ENCODE measurements at regions not wholly inside any gene's neighbourhood (a gene's known extent, or its start where the extent isn't known, plus 50 kb on each side); places are given as distances from the start of the nearest gene placed in this dataset.

- no peak for DNase-seq (ENCODE audit: low read depth)
Observed at GRCh38 chr9:73459817-73460216, 308.2 kb downstream of the ANXA1 start.

DNA sequence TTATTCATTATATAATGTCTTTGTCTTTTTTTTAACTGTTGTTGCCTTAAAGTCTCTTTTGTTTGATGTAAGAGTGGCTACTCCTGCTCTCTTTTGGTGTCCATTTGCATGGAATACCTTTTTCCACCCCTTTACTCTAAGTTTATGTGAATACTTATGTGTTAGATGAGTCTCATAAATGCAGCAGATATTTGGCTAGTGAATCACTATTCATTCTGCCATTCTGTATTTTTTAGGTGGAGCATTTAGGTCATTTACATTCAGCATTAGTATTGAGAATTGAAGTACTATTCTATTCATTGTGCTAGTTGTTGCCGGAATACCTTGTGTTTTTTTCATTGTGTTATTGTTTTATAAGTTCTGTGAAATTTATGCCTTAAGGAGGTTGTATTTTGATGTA is 317.1 kb downstream of the ANXA1 start:
- no peak for DNase-seq (ENCODE audit: low read depth)

- no peak for DNase-seq (ENCODE audit: low read depth)
Observed at GRCh38 chr9:73470766-73471165, 319.1 kb downstream of the ANXA1 start.

DNA sequence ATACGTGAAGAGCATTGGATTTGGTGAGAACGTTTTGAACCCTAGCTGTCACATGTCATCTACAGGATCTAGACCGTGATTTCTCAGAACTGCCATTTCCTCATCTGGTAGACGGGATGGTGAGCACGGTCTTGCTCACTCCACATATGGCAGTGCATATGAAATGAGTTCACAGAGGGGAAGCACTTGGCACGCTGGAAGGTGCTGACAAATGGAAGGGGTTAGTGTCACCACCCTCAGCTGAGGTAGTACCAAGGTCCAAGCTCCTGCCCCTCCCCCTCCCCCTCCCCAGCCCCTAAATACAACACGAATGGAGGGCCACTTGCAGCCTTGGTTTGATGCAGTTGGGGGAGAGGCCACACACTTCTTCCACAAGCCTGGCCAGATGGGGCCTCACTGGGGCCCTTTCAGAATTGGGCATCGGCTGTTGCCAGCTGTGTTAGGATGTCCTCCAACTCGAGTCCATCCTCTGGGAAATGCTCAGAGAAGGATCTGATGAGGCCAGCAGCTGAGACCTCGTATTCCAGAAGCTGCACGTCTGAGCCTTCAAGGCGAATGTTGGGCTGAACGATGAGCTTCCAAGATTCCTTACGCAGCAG is 322.4 kb downstream of the ANXA1 start:
- no peak for DNase-seq (ENCODE audit: low read depth)

GRCh38 chr9:73474625-73475024 is 323.0 kb downstream of the ANXA1 start:
- DNase-seq (ENCODE audit: low read depth): no peak

DNA sequence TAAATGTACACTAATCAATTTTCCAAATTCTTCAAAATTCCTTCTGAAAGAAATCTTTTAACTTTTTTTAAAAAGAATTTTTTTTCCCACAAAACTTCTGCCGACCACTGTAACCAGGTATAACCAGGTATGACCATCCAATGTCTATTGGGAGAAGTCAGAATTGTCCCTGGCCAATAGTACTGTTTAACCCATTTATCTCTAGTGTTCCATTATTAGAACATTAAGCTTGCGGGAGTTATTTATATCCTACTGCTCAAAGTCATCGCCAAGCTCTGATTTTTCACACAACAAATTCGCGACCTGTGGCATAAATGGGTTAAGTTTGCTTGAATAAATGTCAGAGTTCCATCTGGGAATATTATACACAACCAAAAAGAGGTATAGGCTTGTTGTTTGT is 343.2 kb downstream of the ANXA1 start:
- DNase-seq (ENCODE audit: low read depth): no peak

- no peak for DNase-seq (ENCODE audit: low read depth)
Observed at GRCh38 chr9:73497796-73498195, 346.1 kb downstream of the ANXA1 start.

GRCh38 chr9:73515216-73515615 is 363.6 kb downstream of the ANXA1 start:
- DNase-seq (ENCODE audit: low read depth): no peak

DNA sequence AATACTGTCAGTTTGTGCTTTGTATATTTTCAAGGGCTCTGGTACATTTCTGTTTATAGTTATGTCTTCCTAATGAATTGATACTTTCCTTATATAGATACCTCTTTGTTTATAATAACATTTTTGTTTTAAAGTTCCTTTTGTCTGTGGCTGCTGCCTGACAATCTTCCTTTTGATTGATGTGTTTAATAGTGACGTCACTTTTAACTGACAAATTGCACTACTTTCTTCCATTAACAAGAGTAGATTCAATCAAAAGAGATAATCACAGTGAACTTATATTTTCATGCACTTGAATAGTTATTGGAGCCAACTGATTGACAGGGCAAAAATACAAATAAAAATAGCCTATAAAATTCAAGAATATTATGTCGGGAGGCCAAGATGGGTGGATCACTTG is 371.7 kb downstream of the ANXA1 start:
- DNase-seq (ENCODE audit: low read depth): no peak

DNA sequence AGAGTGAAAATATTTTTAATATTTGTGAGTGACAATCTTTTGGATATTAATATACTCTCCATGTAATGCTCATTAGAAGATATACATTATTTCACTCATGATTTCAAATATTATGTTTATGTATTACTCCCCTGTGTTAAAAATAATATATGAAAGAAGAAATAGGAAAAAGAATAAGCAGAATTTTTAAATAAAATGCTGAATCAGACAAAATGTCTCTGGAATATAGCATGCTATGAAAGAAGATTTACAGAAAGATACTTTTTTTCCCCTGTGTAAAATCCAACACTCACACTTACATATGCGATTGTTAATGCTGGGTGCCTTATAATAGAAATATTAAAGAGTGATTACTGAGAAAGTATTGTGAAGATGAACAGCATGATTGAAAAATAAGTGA is 373.7 kb downstream of the ANXA1 start:
- no peak for DNase-seq (ENCODE audit: low read depth)

DNA sequence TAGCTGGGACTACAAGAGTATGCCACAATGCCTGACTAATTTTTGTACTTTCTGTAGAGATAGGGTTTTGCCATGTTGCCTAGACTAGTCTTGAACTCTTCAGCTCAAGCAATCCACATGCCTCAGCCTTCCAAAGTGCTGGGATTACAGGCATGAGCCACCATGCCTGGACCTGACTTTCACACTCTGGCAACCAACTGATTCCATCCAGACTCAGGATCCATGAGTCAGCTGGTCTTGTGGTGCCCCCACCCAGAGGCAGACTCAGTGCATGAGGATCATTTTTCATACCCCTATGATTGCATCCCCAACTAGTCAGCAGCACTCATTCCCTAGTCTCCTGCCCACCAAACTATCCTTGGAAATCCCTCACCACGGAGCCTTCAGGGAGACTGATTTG is 375.9 kb downstream of the ANXA1 start:
- DNase-seq (ENCODE audit: low read depth): no peak

DNA sequence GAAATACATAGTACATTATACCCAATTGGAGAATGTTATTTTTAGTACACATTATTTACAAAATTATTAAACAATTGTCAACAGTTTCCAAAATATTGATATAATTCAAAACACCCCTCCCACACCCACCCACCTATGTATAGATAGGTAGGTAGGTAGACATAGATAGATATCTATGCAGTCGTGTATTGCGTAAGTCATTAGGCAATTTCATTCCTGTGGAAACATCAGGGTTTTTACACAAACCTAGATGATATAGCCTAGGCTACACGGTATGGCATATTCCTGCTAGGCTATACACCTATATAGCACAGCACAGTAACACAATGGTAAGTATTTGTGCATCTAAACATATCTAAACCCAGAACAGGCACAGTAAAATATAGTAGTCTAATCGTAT is 377.3 kb downstream of the ANXA1 start:
- no peak for DNase-seq (ENCODE audit: low read depth)

GRCh38 chr9:73529666-73530065 is 378.0 kb downstream of the ANXA1 start:
- no peak for DNase-seq (ENCODE audit: low read depth)

DNA sequence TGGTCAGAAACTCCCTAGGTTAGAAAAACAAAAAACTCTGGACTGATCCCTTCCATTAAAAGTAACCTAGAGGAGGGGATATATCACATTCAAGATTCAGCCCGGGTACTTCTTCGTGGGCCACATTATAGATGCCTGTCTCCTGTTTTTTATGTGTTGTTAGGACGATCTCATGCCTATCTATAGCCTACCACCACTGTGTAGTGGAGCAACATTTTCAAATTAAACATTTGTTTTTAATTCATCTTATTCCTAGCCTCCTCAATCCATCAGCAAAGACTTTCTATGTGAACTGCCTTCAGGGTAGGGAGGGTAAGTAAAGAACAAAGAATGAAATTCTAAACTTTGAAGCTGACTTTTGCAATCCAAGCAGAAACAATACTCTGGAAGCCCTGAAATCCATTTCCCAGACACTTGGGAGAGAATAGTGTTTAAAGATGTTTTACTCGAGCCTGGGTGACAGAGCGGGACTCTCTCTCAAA is 379.4 kb downstream of the ANXA1 start:
- DNase-seq (ENCODE audit: low read depth): no peak

GRCh38 chr9:73531658-73532057 is 380.0 kb downstream of the ANXA1 start:
- DNase-seq (ENCODE audit: low read depth): no peak

- no peak for DNase-seq (ENCODE audit: low read depth)
Observed at GRCh38 chr9:73532985-73533384, 381.3 kb downstream of the ANXA1 start.

DNA sequence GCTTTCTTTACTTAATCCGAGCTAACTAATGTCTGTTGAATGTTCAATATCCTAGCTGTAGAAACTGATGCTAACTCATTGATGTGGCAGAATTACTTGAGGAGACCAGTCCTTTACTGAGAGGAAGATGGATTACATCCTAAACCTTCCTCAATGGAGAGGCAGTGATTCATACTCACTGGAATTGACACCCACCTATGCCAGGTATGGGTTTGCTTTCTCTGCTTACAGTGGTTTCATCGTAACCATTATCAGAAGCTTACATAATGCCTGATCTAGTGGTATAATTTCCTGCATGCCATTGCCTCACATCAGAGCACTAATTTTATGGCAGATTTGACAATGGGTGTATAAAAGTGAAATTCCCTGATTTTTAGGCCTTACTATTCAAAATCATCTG is 384.7 kb downstream of the ANXA1 start:
- DNase-seq (ENCODE audit: low read depth): no peak

- DNase-seq (ENCODE audit: low read depth): no peak
Observed at GRCh38 chr9:73537561-73537960, 385.9 kb downstream of the ANXA1 start.

DNA sequence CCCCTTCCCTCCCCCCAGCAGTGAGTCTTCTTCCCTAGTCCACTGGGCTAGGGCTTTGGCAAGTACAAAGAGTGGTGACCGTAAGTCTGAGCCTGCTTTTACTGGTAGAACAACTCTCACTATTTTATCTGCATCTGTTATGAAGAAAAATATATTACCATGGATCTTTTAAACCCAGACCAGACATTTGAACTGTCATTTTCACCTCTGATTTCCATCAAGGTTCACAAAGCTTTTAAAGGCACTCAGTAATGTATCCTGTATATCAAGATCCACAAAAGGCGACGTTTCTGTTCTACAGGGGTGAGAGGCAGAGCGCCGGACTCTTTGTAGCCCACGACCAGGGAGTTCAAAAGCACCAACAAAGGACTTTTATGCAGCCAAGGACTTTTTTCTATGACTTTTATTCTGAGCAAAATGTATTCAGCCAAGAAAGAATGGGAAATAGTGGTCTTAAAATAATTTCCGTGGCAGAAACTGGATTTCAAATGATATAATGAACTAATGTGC is 388.3 kb downstream of the ANXA1 start:
- no peak for DNase-seq (ENCODE audit: low read depth)

DNA sequence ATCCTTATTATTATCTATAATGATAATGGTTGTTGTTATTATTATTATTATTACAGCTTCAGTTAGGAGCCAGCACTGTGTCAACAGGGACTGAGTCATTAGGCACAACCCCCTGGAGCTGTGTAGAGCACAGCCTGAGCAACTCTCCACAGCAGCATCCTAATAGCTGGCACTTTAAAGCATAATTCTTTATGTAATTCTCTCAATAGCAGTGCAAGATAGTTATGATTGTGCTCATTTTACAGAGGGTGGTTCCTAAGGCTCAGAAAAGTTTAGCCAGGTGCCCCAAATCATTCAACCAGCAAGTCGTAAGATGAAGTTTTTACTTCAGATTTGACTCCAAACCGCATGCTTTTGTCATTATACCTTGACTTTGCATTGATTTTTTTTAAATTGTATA is 390.3 kb downstream of the ANXA1 start:
- DNase-seq (ENCODE audit: low read depth): no peak

- no peak for DNase-seq (ENCODE audit: low read depth)
Observed at GRCh38 chr9:73543727-73544126, 392.1 kb downstream of the ANXA1 start.

- DNase-seq (ENCODE audit: low read depth): no peak
Observed at GRCh38 chr9:73548201-73548600, 396.5 kb downstream of the ANXA1 start.

- DNase-seq (ENCODE audit: low read depth): no peak
Observed at GRCh38 chr9:73549991-73550390, 398.3 kb downstream of the ANXA1 start.

DNA sequence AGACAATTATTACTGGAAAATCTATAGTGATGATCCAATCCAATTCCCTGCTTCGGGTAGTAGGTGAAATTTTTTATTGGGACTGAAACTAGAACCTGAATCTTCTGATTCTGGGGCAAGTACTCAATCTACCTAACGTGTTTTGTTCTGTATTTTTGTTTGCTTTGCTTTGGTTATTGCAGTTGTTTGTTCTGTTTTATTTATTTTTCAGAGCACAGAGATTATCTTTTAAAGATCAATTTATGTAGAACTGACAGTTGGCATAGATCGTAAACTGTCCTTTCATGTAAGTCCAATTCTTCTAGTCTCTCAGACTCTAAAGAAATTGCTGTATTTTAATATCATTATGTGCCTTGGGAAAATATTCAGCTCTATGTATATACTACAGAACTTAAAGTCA is 401.6 kb downstream of the ANXA1 start:
- no peak for DNase-seq (ENCODE audit: low read depth)

DNA sequence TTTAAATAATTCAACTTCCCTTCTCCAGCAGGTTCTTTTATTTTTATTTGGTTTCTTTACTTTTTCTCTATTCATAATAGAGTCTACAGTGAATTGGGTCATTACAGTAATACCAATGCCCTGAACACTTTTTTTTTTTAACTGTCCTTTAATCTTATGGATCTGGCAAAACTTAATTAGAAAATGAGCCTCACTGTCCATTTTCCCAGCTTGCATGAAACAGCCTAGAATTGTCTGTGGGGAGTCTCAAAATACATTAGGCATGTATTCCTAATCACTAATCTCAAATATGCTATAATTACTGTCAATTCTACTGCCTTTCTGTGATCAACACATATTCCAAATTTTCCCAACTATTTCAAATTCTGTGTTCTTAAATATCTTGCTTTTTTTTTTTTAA is 406.8 kb downstream of the ANXA1 start:
- DNase-seq (ENCODE audit: low read depth): no peak
